BLaER1 treated with 17β-estradiol and CSF1 and Interleukin-3, amounts not matched to agents 10 nM and 100 nM (cell line): ENCODE measurements at regions not wholly inside any gene's neighbourhood (a gene's known extent, or its start where the extent isn't known, plus 50 kb on each side); places are given as distances from the start of the nearest gene placed in this dataset.

Experiments
- H3K27ac ChIP-seq, 11 experiments: shearing (Covaris generic); formaldehyde crosslinking; 2 replicates each; pipeline ENCODE4 v1.8.1; 2022
- H3K27me3 ChIP-seq, 11 experiments: shearing (Covaris generic); formaldehyde crosslinking; 2 replicates each; pipeline ENCODE4 v1.8.1; 2022
- H3K36me3 ChIP-seq, 11 experiments: shearing (Covaris generic); formaldehyde crosslinking; 2 replicates each; pipeline ENCODE4 v1.8.1; 2022
- H3K4me1 ChIP-seq, 10 experiments: shearing (Covaris generic); formaldehyde crosslinking; 2 replicates each; pipeline ENCODE4 v1.8.1; 2022
- H3K4me2 ChIP-seq, 11 experiments: shearing (Covaris generic); formaldehyde crosslinking; 2 replicates each; pipeline ENCODE4 v1.8.1; 2022
- H3K4me3 ChIP-seq, 10 experiments: shearing (Covaris generic); formaldehyde crosslinking; 2 replicates each; pipeline ENCODE4 v1.8.1; 2022
- H3K9ac ChIP-seq, 11 experiments: shearing (Covaris generic); formaldehyde crosslinking; 2 replicates each; pipeline ENCODE4 v1.8.1; 2022
- H3K9me3 ChIP-seq, 11 experiments: shearing (Covaris generic); formaldehyde crosslinking; replicated peaks in 1 of 11; 2 replicates each; pipeline ENCODE4 v1.8.1; 2022
- H4K20me1 ChIP-seq, 11 experiments: shearing (Covaris generic); formaldehyde crosslinking; 2 replicates each; pipeline ENCODE4 v1.8.1; 2022
- Cebpa-rat ChIP-seq, 11 experiments: shearing (Covaris generic); IDR thresholded peaks; 2 replicates each; pipeline ENCODE4 v1.8.1; 2022

- peaks cover 0 to 5% (median 0%) of the 10 kb centered on the region in 11 experiments; a peak in 1 of 22 replicates for H3K36me3 ChIP-seq
- H3K27me3 ChIP-seq = no peaks in the 10 kb centered on the region
- H3K9ac ChIP-seq = no peak overlapping the region
- no peak overlapping the region for H3K27ac ChIP-seq
- peak overlapping the region in 8 of 11 experiments; percentile 9 to 53 (median 30); a peak in 10 of 22 replicates for H3K4me2 ChIP-seq
- no peak overlapping the region for H3K4me3 ChIP-seq
- no peak for TF ChIP-seq Cebpa-rat (IDR thresholded peaks at IDR 0.05)
- peaks cover 0 to 18% (median 6%) of the 10 kb centered on the region in 10 experiments; a peak in 9 of 20 replicates for H3K4me1 ChIP-seq
- peaks cover 16 to 40% (median 27%) of the 10 kb centered on the region in 11 experiments for H3K9me3 ChIP-seq
- H4K20me1 ChIP-seq = no peaks in the 10 kb centered on the region
These were observed 324.9 kb upstream of the POU3F1 start for GRCh38 chr1:38371505-38371844.

- no peak overlapping the region for H3K27ac ChIP-seq
These were observed 324.3 kb upstream of the POU3F1 start for GRCh38 chr1:38370716-38371504.

DNA sequence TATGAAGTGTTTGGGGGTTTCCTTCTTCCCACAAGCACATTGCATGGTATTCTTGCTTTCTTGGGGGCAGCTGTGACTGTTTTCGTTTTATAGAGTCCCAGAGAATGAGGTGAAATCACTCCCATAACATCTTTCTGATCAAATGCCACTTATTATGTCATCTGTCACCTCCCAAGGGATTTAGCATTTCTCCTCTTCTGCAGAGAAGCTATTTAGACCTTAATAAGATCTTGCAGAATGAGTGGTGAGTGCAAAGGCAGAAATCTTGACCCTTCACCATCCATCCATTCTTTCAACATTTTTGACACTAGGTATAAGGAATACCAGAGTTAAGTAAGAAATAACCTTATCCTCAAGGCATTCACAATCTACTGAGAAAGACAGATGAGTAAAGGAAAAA, 318.6 kb upstream of the POU3F1 start:
- Histone ChIP-seq H3K9me3 (no peaks in the 10 kb centered on the region), H3K36me3 (no peaks in the 10 kb centered on the region), H3K9ac (no peak overlapping the region), H3K27ac (no peak overlapping the region), H4K20me1 (no peaks in the 10 kb centered on the region), H3K4me2 (no peak overlapping the region), H3K27me3 (no peaks in the 10 kb centered on the region), H3K4me3 (no peak overlapping the region), H3K4me1 (peaks cover 0 to 11% (median 7%) of the 10 kb centered on the region in 10 experiments; a peak in 11 of 20 replicates)
- no peak for TF ChIP-seq Cebpa-rat (IDR thresholded peaks at IDR 0.05)

More at GRCh38 chr1:38370716-38371504, 324.3 kb upstream of the POU3F1 start:
- Histone ChIP-seq H3K27me3 (no peaks in the 10 kb centered on the region), H3K4me2 (peak overlapping the region in 8 of 11 experiments; percentile 9 to 53 (median 30); a peak in 10 of 22 replicates), H3K36me3 (peaks cover 0 to 5% (median 0%) of the 10 kb centered on the region in 11 experiments; a peak in 1 of 22 replicates), H4K20me1 (no peaks in the 10 kb centered on the region), H3K9me3 (peaks cover 16 to 34% (median 22%) of the 10 kb centered on the region in 11 experiments), H3K4me1 (peaks cover 0 to 18% (median 6%) of the 10 kb centered on the region in 10 experiments; a peak in 9 of 20 replicates), H3K4me3 (no peak overlapping the region), H3K9ac (no peak overlapping the region)
- no peak for TF ChIP-seq Cebpa-rat (IDR thresholded peaks at IDR 0.05)

- Histone ChIP-seq H3K9me3 (no peaks in the 10 kb centered on the region), H3K36me3 (no peaks in the 10 kb centered on the region)
These were observed 315.0 kb upstream of the POU3F1 start for GRCh38 chr1:38361566-38361965.

DNA sequence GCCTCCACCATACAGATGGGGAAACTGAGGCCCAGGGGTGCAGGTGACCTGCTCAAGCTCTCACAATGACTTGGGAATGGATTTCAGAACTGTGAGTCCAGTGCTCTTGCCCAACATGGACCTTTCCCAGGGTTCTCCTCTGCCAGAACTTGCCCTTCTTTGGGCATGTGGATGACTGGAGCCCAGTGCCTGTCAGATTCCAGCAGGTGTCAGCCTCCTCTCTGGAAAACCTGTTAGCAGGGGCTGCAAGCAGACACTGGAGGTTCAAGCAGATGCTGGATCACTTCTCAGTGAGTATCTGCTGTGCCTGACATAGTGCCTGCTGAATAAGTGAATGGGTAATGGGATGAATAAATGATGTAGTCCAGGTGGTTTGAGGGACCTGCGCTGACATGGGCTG, 314.2 kb upstream of the POU3F1 start:
- no peak for TF ChIP-seq Cebpa-rat (IDR thresholded peaks at IDR 0.05)
- Histone ChIP-seq H3K27me3 (no peaks in the 10 kb centered on the region), H3K4me1 (peaks cover 0 to 11% (median 7%) of the 10 kb centered on the region in 10 experiments; a peak in 11 of 20 replicates), H3K9me3 (no peaks in the 10 kb centered on the region), H4K20me1 (no peaks in the 10 kb centered on the region), H3K9ac (no peak overlapping the region), H3K36me3 (no peaks in the 10 kb centered on the region), H3K27ac (no peak overlapping the region), H3K4me2 (no peak overlapping the region), H3K4me3 (no peak overlapping the region)

More at GRCh38 chr1:38361566-38361965, 315.0 kb upstream of the POU3F1 start:
- H3K4me3 ChIP-seq = no peak overlapping the region
- no peak overlapping the region for H3K9ac ChIP-seq
- no peaks in the 10 kb centered on the region for H3K27me3 ChIP-seq
- H3K4me2 ChIP-seq = peak overlapping the region in 5 of 11 experiments; percentile 16 to 35 (median 17); a peak in 9 of 22 replicates
- TF ChIP-seq Cebpa-rat (IDR thresholded peaks at IDR 0.05) = no peak
- peaks cover 0 to 11% (median 7%) of the 10 kb centered on the region in 10 experiments; a peak in 11 of 20 replicates for H3K4me1 ChIP-seq
- no peaks in the 10 kb centered on the region for H4K20me1 ChIP-seq
- no peak overlapping the region for H3K27ac ChIP-seq

- Histone ChIP-seq H3K27me3 (no peaks in the 10 kb centered on the region), H3K4me1 (no peaks in the 10 kb centered on the region), H3K27ac (no peak overlapping the region), H3K36me3 (no peaks in the 10 kb centered on the region), H3K4me2 (no peak overlapping the region), H3K9me3 (0 out of 22 replicates have a peak, but pooled peaks cover 0 to under 1% (median 0%) of the 10 kb centered on the region in 11 experiments), H3K4me3 (no peak overlapping the region), H4K20me1 (no peaks in the 10 kb centered on the region), H3K9ac (no peak overlapping the region)
- TF ChIP-seq Cebpa-rat (IDR thresholded peaks at IDR 0.05) = no peak
These were observed 307.4 kb upstream of the POU3F1 start for GRCh38 chr1:38353956-38354355.

DNA sequence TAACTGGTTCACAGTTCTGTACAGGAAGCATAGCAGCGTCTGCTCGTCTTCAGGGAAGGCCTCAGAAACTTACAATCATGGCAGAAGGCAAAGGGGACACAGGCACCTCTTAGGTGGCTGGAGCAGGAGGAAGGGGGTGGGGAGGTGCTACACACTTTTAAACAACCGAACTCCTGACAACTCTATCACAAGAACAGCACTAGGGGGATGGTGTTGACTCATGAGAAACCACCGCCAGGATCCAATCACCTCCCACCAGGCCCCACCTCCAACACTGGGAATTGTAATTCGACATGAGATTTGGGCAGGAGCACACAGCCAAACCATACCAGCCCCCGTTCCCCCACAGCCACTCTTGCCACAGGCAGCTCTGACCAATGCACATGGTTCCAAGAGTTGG, 306.3 kb upstream of the POU3F1 start:
- no peaks in the 10 kb centered on the region for H3K36me3 ChIP-seq
- no peak overlapping the region for H3K27ac ChIP-seq
- no peaks in the 10 kb centered on the region for H3K27me3 ChIP-seq
- no peaks in the 10 kb centered on the region for H3K4me1 ChIP-seq
- no peak overlapping the region for H3K9ac ChIP-seq
- no peaks in the 10 kb centered on the region; a peak in 1 of 22 replicates for H4K20me1 ChIP-seq
- TF ChIP-seq Cebpa-rat (IDR thresholded peaks at IDR 0.05) = no peak
- H3K4me3 ChIP-seq = no peak overlapping the region
- H3K9me3 ChIP-seq = peaks cover 0 to 11% (median 6%) of the 10 kb centered on the region in 11 experiments; a peak in 11 of 22 replicates
- no peak overlapping the region for H3K4me2 ChIP-seq

DNA sequence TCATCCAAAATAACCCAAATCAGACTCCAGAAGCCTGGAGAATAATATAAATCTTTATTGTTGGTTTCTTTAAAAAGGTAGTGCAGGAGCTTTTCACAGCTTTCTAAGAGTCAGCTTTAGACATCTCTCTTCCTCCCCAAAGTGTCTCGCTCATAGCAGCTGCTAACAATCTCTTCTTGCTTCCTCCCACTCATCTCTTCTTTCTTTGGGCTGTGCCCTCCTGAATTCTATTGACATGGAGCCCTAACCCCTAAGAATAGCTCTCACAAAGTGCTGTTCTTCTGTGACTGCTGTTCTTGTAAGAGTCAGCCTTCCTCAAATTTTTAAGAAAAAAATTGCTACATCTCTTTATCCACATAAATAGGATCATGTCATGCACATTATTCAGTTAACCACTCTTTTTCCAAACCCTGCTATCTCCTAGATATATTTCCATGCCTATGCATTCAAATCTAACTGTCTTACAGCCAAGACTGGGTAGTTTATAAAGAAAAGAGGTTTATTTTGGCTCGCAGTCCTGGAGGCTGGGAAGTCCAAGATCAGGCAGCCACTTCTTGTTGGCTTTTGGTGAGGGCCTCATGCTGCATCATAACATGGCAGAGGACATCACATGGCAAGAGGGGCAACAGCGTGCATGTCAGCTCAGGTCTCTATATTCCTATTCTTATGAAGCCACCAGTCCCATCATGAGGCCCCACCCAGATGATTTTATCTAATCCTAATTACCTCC, 301.0 kb upstream of the POU3F1 start:
- Histone ChIP-seq H3K4me2 (no peak overlapping the region), H4K20me1 (no peaks in the 10 kb centered on the region; a peak in 1 of 22 replicates), H3K4me3 (no peak overlapping the region), H3K27ac (no peak overlapping the region), H3K36me3 (no peaks in the 10 kb centered on the region), H3K9ac (no peak overlapping the region), H3K9me3 (peaks cover 3 to 32% (median 10%) of the 10 kb centered on the region in 11 experiments; a peak in 13 of 22 replicates), H3K27me3 (no peaks in the 10 kb centered on the region), H3K4me1 (peaks cover 0 to 14% (median 0%) of the 10 kb centered on the region in 10 experiments; a peak in 5 of 20 replicates)
- TF ChIP-seq Cebpa-rat (IDR thresholded peaks at IDR 0.05) = no peak

DNA sequence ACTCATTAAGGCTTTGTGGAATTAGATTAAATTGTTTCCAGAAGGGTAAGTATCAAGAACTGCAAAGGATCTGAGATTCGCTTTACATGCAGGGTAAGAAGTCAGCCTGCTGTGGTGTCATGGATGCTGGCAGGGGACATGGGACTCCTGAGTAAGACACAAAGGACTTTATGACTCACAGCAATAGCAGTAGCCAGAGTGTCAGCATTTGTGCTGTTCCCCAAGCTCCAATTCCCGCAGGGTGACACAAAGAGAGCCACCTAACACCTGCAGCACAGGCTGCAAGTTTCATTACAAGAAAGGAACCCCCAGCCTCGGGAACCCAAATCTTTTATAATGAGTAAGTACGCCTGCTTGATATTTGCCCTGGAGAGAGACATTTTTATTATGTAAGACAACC, 298.1 kb upstream of the POU3F1 start:
- H3K4me3 ChIP-seq = no peak overlapping the region
- TF ChIP-seq Cebpa-rat (IDR thresholded peaks at IDR 0.05) = no peak
- no peak overlapping the region for H3K9ac ChIP-seq
- no peaks in the 10 kb centered on the region for H3K36me3 ChIP-seq
- H3K27me3 ChIP-seq = no peaks in the 10 kb centered on the region
- H3K9me3 ChIP-seq = peaks cover 3 to 32% (median 10%) of the 10 kb centered on the region in 11 experiments; a peak in 13 of 22 replicates
- H3K27ac ChIP-seq = no peak overlapping the region
- H4K20me1 ChIP-seq = no peaks in the 10 kb centered on the region; a peak in 1 of 22 replicates
- H3K4me2 ChIP-seq = peak overlapping the region in 3 of 11 experiments; percentile 11 to 20 (median 16); a peak in 2 of 22 replicates
- peaks cover 0 to 29% (median 4%) of the 10 kb centered on the region in 10 experiments; a peak in 8 of 20 replicates for H3K4me1 ChIP-seq
